ENCODE measurements at regions not wholly inside any gene's neighbourhood (a gene's known extent, or its start where the extent isn't known, plus 50 kb on each side); places are given as distances from the start of the nearest gene placed in this dataset.

- no peaks in the 10 kb centered on the region for H3K9me3 Mint-ChIP-seq (ENCODE audit: insufficient read depth)
- no peak overlapping the region for H3K4me3 Mint-ChIP-seq
- no peaks in the 10 kb centered on the region for H3K4me1 ChIP-seq (ENCODE audit: control insufficient read depth in 2 of 2, insufficient read depth in 2 of 2, low read length in 2 of 2)
- DNase-seq (no peak), ATAC-seq (ENCODE audit: low read depth) (no peak)
- no peak overlapping the region for H2AFZ ChIP-seq (ENCODE audit: insufficient read depth, low read depth, low read length, poor library complexity, severe bottlenecking)
- POLR2A ChIA-PET: no interaction called here
- no peak overlapping the region for H3K27ac ChIP-seq (ENCODE audit: low read length in 2 of 2)
- H3K27me3 Mint-ChIP-seq: no peaks in the 10 kb centered on the region
- no peaks in the 10 kb centered on the region for H3K36me3 ChIP-seq (replicated peaks in 1 of 2; ENCODE audit: control extremely low read depth in 1 of 2, control insufficient read depth in 1 of 2, extremely low read depth in 1 of 2, insufficient read depth in 2 of 2, low read length in 1 of 2)
- CTCF ChIA-PET: no interaction called here
- H3K9ac ChIP-seq (ENCODE audit: low read length): no peak overlapping the region
- H3K4me3 ChIP-seq (ENCODE audit: control extremely low read depth in 1 of 5, extremely low read depth in 1 of 5, insufficient read depth in 1 of 5, low read depth in 2 of 5, low read length in 4 of 5): no peak overlapping the region
- H3K79me2 ChIP-seq (ENCODE audit: control insufficient read depth, insufficient read depth, low read length): no peaks in the 10 kb centered on the region
- no peaks in the 10 kb centered on the region for H4K20me1 ChIP-seq (ENCODE audit: control insufficient read depth, insufficient read depth, low read length, poor library complexity, severe bottlenecking)
- no peaks in the 10 kb centered on the region for H3K4me1 Mint-ChIP-seq
- no peak overlapping the region for H3K27ac Mint-ChIP-seq
- H3K27me3 ChIP-seq (replicated peaks in 1 of 4; ENCODE audit: control extremely low read depth in 1 of 4, control insufficient read depth in 3 of 4, insufficient read depth in 4 of 4, low read length in 3 of 4): no peaks in the 10 kb centered on the region
- WGBS (ENCODE audit: insufficient coverage): no CpG with 5 or more reads among the region's 4 CpGs
- H3K9me3 ChIP-seq (ENCODE audit: control extremely low read depth in 1 of 3, control insufficient read depth in 2 of 3, insufficient read depth in 1 of 3, low read length in 2 of 3): no peaks in the 10 kb centered on the region
- TF ChIP-seq, protein P1, sequence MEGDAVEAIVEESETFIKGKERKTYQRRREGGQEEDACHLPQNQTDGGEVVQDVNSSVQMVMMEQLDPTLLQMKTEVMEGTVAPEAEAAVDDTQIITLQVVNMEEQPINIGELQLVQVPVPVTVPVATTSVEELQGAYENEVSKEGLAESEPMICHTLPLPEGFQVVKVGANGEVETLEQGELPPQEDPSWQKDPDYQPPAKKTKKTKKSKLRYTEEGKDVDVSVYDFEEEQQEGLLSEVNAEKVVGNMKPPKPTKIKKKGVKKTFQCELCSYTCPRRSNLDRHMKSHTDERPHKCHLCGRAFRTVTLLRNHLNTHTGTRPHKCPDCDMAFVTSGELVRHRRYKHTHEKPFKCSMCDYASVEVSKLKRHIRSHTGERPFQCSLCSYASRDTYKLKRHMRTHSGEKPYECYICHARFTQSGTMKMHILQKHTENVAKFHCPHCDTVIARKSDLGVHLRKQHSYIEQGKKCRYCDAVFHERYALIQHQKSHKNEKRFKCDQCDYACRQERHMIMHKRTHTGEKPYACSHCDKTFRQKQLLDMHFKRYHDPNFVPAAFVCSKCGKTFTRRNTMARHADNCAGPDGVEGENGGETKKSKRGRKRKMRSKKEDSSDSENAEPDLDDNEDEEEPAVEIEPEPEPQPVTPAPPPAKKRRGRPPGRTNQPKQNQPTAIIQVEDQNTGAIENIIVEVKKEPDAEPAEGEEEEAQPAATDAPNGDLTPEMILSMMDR (IDR thresholded peaks at IDR 0.05): no peak
- no peak for TF ChIP-seq EZH2 (IDR thresholded peaks at IDR 0.05; ENCODE audit: borderline replicate concordance, insufficient read depth, low read depth, low read length, poor library complexity, severe bottlenecking)
- no peak overlapping the region for H3K4me2 ChIP-seq (replicated peaks; ENCODE audit: low read depth, low read length, poor library complexity, severe bottlenecking)
- intact Hi-C loops (cut with micrococcal nuclease): no loop called here
Observed at GRCh38 chr20:54837226-54837625, 361.8 kb downstream of the DOK5 start.

- H4K20me1 ChIP-seq (ENCODE audit: control insufficient read depth, insufficient read depth, low read length, poor library complexity, severe bottlenecking): no peaks in the 10 kb centered on the region
- POLR2A ChIA-PET: no interaction called here
- intact Hi-C loops (cut with micrococcal nuclease): no loop called here
- H3K36me3 ChIP-seq (replicated peaks in 1 of 2; ENCODE audit: control extremely low read depth in 1 of 2, control insufficient read depth in 1 of 2, extremely low read depth in 1 of 2, insufficient read depth in 2 of 2, low read length in 1 of 2): no peaks in the 10 kb centered on the region
- H3K4me3 ChIP-seq (ENCODE audit: control extremely low read depth in 1 of 5, extremely low read depth in 1 of 5, insufficient read depth in 1 of 5, low read depth in 2 of 5, low read length in 4 of 5): no peak overlapping the region
- Mint-ChIP-seq H3K27ac (no peak overlapping the region), H3K4me1 (no peaks in the 10 kb centered on the region), H3K27me3 (no peaks in the 10 kb centered on the region), H3K9me3 (ENCODE audit: insufficient read depth) (peaks cover 1% of the 10 kb centered on the region), H3K4me3 (no peak overlapping the region)
- WGBS (ENCODE audit: insufficient coverage): no CpG with 5 or more reads among the region's 2 CpGs
- no peak for ATAC-seq (ENCODE audit: low read depth)
- H3K9ac ChIP-seq (ENCODE audit: low read length): no peak overlapping the region
- no peaks in the 10 kb centered on the region for H3K79me2 ChIP-seq (ENCODE audit: control insufficient read depth, insufficient read depth, low read length)
- H3K4me1 ChIP-seq (ENCODE audit: control insufficient read depth in 2 of 2, insufficient read depth in 2 of 2, low read length in 2 of 2): no peaks in the 10 kb centered on the region
- no peak for DNase-seq
- CTCF ChIA-PET: no interaction called here
- no peak overlapping the region for H3K4me2 ChIP-seq (replicated peaks; ENCODE audit: low read depth, low read length, poor library complexity, severe bottlenecking)
- TF ChIP-seq EZH2 (IDR thresholded peaks at IDR 0.05; ENCODE audit: borderline replicate concordance, insufficient read depth, low read depth, low read length, poor library complexity, severe bottlenecking): no peak
- TF ChIP-seq, protein P1 (IDR thresholded peaks at IDR 0.05): no peak
- H3K27me3 ChIP-seq (replicated peaks in 1 of 4; ENCODE audit: control extremely low read depth in 1 of 4, control insufficient read depth in 3 of 4, insufficient read depth in 4 of 4, low read length in 3 of 4): no peaks in the 10 kb centered on the region
- H3K27ac ChIP-seq (ENCODE audit: low read length in 2 of 2): no peak overlapping the region
- H2AFZ ChIP-seq (ENCODE audit: insufficient read depth, low read depth, low read length, poor library complexity, severe bottlenecking): no peak overlapping the region
- no peaks in the 10 kb centered on the region for H3K9me3 ChIP-seq (ENCODE audit: control extremely low read depth in 1 of 3, control insufficient read depth in 2 of 3, insufficient read depth in 1 of 3, low read length in 2 of 3)
Observed at GRCh38 chr20:54822386-54822785, 347.0 kb downstream of the DOK5 start.
